Vagina (tissue), 2 donors: ENCODE measurements at regions not wholly inside any gene's neighbourhood (a gene's known extent, or its start where the extent isn't known, plus 50 kb on each side); places are given as distances from the start of the nearest gene placed in this dataset.

Experiments
- POLR2A ChIP-seq, 2 donors: fragments of 450-650 bp; IDR thresholded peaks; one replicate each; pipeline ENCODE4 v1.6.1; 2017; ENCODE audit warnings: antibody characterized with exemption in 2 of 2, mild to moderate bottlenecking in 2 of 2, moderate library complexity in 2 of 2
- POLR2AphosphoS5 ChIP-seq, 2 donors: sonication (generic); formaldehyde crosslinking; IDR thresholded peaks; one replicate each; pipeline ENCODE4 v1.9.0; 2017; ENCODE audit warnings: antibody characterized with exemption in 2 of 2, mild to moderate bottlenecking in 2 of 2, low read depth in 1 of 2; ENCODE audit not compliant: insufficient read depth in 1 of 2
- TF ChIP-seq, protein P1 (sequence below), 3 experiments: fragments of 450-650 bp in 2 of 3; fragments of 200-600 bp in 1 of 3; sonication (generic) in 1 of 3; IDR thresholded peaks; one replicate each; pipeline ENCODE4 v1.5.1; 2017 to 2019; ENCODE audit warnings: antibody characterized with exemption in 3 of 3, mild to moderate bottlenecking in 2 of 3, moderate library complexity in 2 of 3

GRCh38 chr10:117622471-117623184 is 80.1 kb downstream of the EMX2 start:
- TF ChIP-seq POLR2A (IDR thresholded peaks at IDR 0.05) = no peak
- TF ChIP-seq, protein P1, sequence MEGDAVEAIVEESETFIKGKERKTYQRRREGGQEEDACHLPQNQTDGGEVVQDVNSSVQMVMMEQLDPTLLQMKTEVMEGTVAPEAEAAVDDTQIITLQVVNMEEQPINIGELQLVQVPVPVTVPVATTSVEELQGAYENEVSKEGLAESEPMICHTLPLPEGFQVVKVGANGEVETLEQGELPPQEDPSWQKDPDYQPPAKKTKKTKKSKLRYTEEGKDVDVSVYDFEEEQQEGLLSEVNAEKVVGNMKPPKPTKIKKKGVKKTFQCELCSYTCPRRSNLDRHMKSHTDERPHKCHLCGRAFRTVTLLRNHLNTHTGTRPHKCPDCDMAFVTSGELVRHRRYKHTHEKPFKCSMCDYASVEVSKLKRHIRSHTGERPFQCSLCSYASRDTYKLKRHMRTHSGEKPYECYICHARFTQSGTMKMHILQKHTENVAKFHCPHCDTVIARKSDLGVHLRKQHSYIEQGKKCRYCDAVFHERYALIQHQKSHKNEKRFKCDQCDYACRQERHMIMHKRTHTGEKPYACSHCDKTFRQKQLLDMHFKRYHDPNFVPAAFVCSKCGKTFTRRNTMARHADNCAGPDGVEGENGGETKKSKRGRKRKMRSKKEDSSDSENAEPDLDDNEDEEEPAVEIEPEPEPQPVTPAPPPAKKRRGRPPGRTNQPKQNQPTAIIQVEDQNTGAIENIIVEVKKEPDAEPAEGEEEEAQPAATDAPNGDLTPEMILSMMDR (IDR thresholded peaks at IDR 0.05) = no peak
- no peak for TF ChIP-seq POLR2AphosphoS5 (IDR thresholded peaks at IDR 0.05; ENCODE audit: insufficient read depth in 1 of 2, low read depth in 1 of 2)
